PC-3 (cell line): ENCODE measurements at regions not wholly inside any gene's neighbourhood (a gene's known extent, or its start where the extent isn't known, plus 50 kb on each side); places are given as distances from the start of the nearest gene placed in this dataset.
A peak's percentile ranks its signal among the peaks of the same experiment; 100 is the strongest.
"Not testable (repeated sequence)": the region's sequence is repeated elsewhere in the genome, so short reads cannot be mapped to it uniquely, and the experiment has no call there.

Experiments
- ATAC-seq: fragments of 200-7000 bp; cut with Tn5 transposase; 2 replicates; pipeline ENCODE4 v1.9.1; 2020; ENCODE audit warnings: mild to moderate bottlenecking, moderate library complexity
- BruUV-seq: library from RNA; stranded (reverse); fragments of 400-500 nt; replicated peaks from 2 replicates; lab custom pipeline; 2021; lab: Mats Ljungman, UMichigan
- CTCF ChIA-PET: fragments of 300-600 bp; sonication (Branson Sonifier 250); formaldehyde crosslinking; loops from one replicate; lab custom pipeline; 2022; ENCODE audit warnings: antibody characterized with exemption; lab: Charles Lee
- POLR2A ChIA-PET: fragments of 300-600 bp; sonication (Branson Sonifier 250); formaldehyde crosslinking; loops from one replicate; lab custom pipeline; 2022; ENCODE audit warnings: antibody characterized with exemption; ENCODE audit not compliant: unreplicated experiment; lab: Charles Lee
- DNase-seq: peaks from one replicate; pipeline ENCODE4 v3.0.0-alpha.2; 2015
- H2AFZ ChIP-seq: fragments of 300-600 bp; sonication (generic); 2 replicates; pipeline ENCODE4 v1.6.0; 2016; ENCODE audit warnings: antibody characterized with exemption, low read length
- H3F3A ChIP-seq: fragments of 300-600 bp; sonication (generic); one replicate; pipeline ENCODE4 v1.6.0; 2017; ENCODE audit warnings: antibody characterized with exemption, low read length, control low read depth, mild to moderate bottlenecking; ENCODE audit not compliant: unreplicated experiment
- H3K27ac ChIP-seq: fragments of 300-600 bp; sonication (generic); 2 replicates; pipeline ENCODE4 v1.5.1; 2016; ENCODE audit warnings: mild to moderate bottlenecking, low read length
- H3K27me3 ChIP-seq: fragments of 300-600 bp; sonication (generic); 2 replicates; pipeline ENCODE4 v1.6.1; 2016; ENCODE audit warnings: low read length, mixed read lengths
- H3K36me3 ChIP-seq: fragments of 300-600 bp; sonication (generic); 2 replicates; pipeline ENCODE4 v1.6.1; 2016; ENCODE audit warnings: low read depth, mixed run types, low read length, mixed read lengths
- H3K4me1 ChIP-seq: fragments of 300-600 bp; sonication (generic); 2 replicates; pipeline ENCODE4 v1.5.1; 2016; ENCODE audit warnings: low read length; ENCODE audit not compliant: insufficient read depth
- H3K4me2 ChIP-seq: fragments of 300-600 bp; sonication (generic); 2 replicates; pipeline ENCODE4 v1.6.0; 2016; ENCODE audit warnings: low read length
- H3K4me3 ChIP-seq: fragments of 300-600 bp; sonication (generic); 2 replicates; pipeline ENCODE4 v1.5.1; 2016; ENCODE audit warnings: mild to moderate bottlenecking, low read length, mixed read lengths
- H3K79me2 ChIP-seq: fragments of 300-600 bp; sonication (generic); 2 replicates; pipeline ENCODE4 v1.6.1; 2017; ENCODE audit warnings: low read length, mixed read lengths
- H3K9ac ChIP-seq: fragments of 300-600 bp; sonication (generic); 2 replicates; pipeline ENCODE4 v1.6.0; 2016; ENCODE audit warnings: mild to moderate bottlenecking, low read length
- H3K9me2 ChIP-seq: fragments of 300-600 bp; sonication (generic); replicated peaks from 2 replicates; pipeline ENCODE4 v1.6.1; 2016; ENCODE audit warnings: mixed run types, low read length, mixed read lengths
- H3K9me3 ChIP-seq: fragments of 300-600 bp; sonication (generic); 2 replicates; pipeline ENCODE4 v1.6.1; 2016; ENCODE audit warnings: low read length, mixed read lengths
- H4K20me1 ChIP-seq: fragments of 300-600 bp; sonication (generic); 2 replicates; pipeline ENCODE4 v1.6.1; 2016; ENCODE audit warnings: low read length, mixed read lengths
- EZH2 ChIP-seq: fragments of 300-600 bp; sonication (generic); IDR thresholded peaks from one replicate; pipeline ENCODE4 v1.6.1; 2017; ENCODE audit warnings: antibody characterized with exemption, mild to moderate bottlenecking, low read length; ENCODE audit not compliant: unreplicated experiment
- EZH2phosphoT487 ChIP-seq: fragments of 300-600 bp; sonication (generic); IDR thresholded peaks from 2 replicates; pipeline ENCODE4 v1.6.1; 2018; ENCODE audit warnings: mild to moderate bottlenecking, antibody characterized with exemption, low read length, borderline replicate concordance
- intact Hi-C: fragments of 100-400 bp; cut with micrococcal nuclease; formaldehyde crosslinking; loops from 2 replicates; pipeline ENCODE4 v1.9.0; 2023
- TF ChIP-seq, protein P1 (sequence below): fragments of 300-600 bp; sonication (generic); conservative IDR thresholded peaks from 2 replicates; pipeline ENCODE4 v1.5.1; 2017; ENCODE audit warnings: antibody characterized with exemption, low read depth, mild to moderate bottlenecking, low read length

DNA sequence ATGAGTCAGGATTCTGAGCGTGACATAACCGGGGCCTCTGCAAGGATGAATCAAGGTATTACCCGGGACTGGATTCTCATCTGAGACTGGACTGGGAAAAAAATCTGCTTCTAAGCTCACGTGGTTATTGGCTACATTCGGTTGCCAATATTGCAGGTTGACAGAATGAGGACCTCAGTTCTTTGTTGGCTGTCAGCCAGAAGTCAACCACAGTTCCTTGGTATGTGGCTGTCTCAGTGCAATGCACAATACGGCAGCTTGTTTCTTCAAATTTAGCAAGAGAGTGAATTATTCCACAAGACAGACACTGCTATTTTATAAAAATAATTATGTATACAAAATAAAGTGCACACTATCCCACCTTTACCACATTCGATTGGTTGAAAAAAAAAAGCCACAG, 424.2 kb downstream of the KLHL4 start:
- H3K27ac ChIP-seq = no peak overlapping the region
- ATAC-seq (peak; percentile 54), DNase-seq (peak; percentile 42)
- no peaks in the 10 kb centered on the region for H3F3A ChIP-seq
- H3K36me3 ChIP-seq = no peaks in the 10 kb centered on the region
- H3K9ac ChIP-seq = no peak overlapping the region
- H2AFZ ChIP-seq = no peak overlapping the region
- POLR2A ChIA-PET = no interaction called here
- no peak overlapping the region for H3K4me2 ChIP-seq
- H3K4me3 ChIP-seq = no peak overlapping the region
- no peaks in the 10 kb centered on the region for H3K9me2 ChIP-seq
- no peaks in the 10 kb centered on the region for H4K20me1 ChIP-seq
- no TSS peak for BruUV-seq
- CTCF ChIA-PET = no interaction called here
- H3K79me2 ChIP-seq = no peaks in the 10 kb centered on the region
- no peaks in the 10 kb centered on the region for H3K4me1 ChIP-seq
- intact Hi-C loops = no loop called here
- no peak for TF ChIP-seq EZH2
- TF ChIP-seq, protein P1, sequence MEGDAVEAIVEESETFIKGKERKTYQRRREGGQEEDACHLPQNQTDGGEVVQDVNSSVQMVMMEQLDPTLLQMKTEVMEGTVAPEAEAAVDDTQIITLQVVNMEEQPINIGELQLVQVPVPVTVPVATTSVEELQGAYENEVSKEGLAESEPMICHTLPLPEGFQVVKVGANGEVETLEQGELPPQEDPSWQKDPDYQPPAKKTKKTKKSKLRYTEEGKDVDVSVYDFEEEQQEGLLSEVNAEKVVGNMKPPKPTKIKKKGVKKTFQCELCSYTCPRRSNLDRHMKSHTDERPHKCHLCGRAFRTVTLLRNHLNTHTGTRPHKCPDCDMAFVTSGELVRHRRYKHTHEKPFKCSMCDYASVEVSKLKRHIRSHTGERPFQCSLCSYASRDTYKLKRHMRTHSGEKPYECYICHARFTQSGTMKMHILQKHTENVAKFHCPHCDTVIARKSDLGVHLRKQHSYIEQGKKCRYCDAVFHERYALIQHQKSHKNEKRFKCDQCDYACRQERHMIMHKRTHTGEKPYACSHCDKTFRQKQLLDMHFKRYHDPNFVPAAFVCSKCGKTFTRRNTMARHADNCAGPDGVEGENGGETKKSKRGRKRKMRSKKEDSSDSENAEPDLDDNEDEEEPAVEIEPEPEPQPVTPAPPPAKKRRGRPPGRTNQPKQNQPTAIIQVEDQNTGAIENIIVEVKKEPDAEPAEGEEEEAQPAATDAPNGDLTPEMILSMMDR = no peak
- TF ChIP-seq EZH2phosphoT487 = no peak
- no peaks in the 10 kb centered on the region for H3K9me3 ChIP-seq
- no peaks in the 10 kb centered on the region for H3K27me3 ChIP-seq

DNA sequence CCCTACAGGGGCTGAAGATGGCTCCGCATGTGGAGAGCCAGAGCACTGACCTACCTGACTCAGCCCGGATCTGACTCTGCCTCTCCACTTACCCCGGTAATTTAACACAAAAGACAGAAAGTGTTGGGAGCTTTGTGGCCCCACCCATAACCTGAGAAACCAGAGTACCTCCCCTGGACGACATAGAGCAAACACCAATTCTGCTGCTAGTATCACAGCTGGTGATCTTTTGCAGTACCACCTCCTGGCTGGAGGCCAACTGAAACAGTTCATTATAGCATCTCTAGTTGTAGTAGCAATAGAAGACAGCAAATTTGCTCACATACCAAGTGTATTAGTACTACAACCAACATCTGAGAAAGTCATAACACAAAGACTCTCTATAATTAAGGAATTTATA, 443.9 kb downstream of the KLHL4 start:
- no peaks in the 10 kb centered on the region for H3K9me2 ChIP-seq
- no TSS peak for BruUV-seq
- TF ChIP-seq EZH2 (no peak), EZH2phosphoT487 (no peak)
- TF ChIP-seq, protein P1 = no peak
- no peaks in the 10 kb centered on the region for H3K79me2 ChIP-seq
- H3K4me3 ChIP-seq = no peak overlapping the region
- no peaks in the 10 kb centered on the region for H3K9me3 ChIP-seq
- H4K20me1 ChIP-seq = no peaks in the 10 kb centered on the region
- no peaks in the 10 kb centered on the region for H3K36me3 ChIP-seq
- ChIA-PET POLR2A (no interaction called here), CTCF (no interaction called here)
- ATAC-seq = no peak
- no peaks in the 10 kb centered on the region for H3F3A ChIP-seq
- no peak overlapping the region for H3K9ac ChIP-seq
- intact Hi-C loops = no loop called here
- peak; percentile 7 for DNase-seq
- no peak overlapping the region for H3K4me2 ChIP-seq
- H3K27me3 ChIP-seq = no peaks in the 10 kb centered on the region
- no peak overlapping the region for H3K27ac ChIP-seq
- H3K4me1 ChIP-seq = no peaks in the 10 kb centered on the region
- no peak overlapping the region for H2AFZ ChIP-seq

DNA sequence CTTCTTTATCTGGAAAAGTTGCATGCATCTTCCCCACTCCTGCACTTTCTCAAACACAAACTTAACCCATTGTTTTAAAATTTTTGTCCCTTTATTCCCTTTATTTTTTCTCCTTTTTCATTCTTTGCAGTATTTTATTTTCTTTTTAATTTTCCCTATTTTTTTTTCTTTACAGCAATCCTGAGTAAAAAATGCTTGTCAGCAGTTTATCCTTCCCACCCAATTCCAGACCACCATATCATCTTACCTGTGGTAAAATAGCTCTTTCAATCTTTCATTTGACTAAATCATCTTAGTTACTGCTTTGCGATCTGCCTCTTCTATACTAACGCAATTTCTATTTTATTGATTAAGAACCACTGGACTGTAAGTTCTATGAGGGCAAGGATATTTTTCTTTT, 450.5 kb downstream of the KLHL4 start:
- DNase-seq = no peak
- Histone ChIP-seq H3K9ac (no peak overlapping the region), H3K4me3 (no peak overlapping the region), H3K9me3 (no peaks in the 10 kb centered on the region), H3K4me2 (no peak overlapping the region), H3K36me3 (no peaks in the 10 kb centered on the region), H3K9me2 (no peaks in the 10 kb centered on the region), H3K79me2 (no peaks in the 10 kb centered on the region), H3F3A (no peaks in the 10 kb centered on the region), H3K27me3 (no peaks in the 10 kb centered on the region), H3K4me1 (no peaks in the 10 kb centered on the region), H3K27ac (no peak overlapping the region), H2AFZ (no peak overlapping the region), H4K20me1 (no peaks in the 10 kb centered on the region)
- CTCF ChIA-PET = no interaction called here
- POLR2A ChIA-PET = no interaction called here
- no TSS peak for BruUV-seq
- intact Hi-C loops = no loop called here
- no peak for ATAC-seq
- TF ChIP-seq EZH2 (no peak), EZH2phosphoT487 (no peak)
- TF ChIP-seq, protein P1 = no peak

DNA sequence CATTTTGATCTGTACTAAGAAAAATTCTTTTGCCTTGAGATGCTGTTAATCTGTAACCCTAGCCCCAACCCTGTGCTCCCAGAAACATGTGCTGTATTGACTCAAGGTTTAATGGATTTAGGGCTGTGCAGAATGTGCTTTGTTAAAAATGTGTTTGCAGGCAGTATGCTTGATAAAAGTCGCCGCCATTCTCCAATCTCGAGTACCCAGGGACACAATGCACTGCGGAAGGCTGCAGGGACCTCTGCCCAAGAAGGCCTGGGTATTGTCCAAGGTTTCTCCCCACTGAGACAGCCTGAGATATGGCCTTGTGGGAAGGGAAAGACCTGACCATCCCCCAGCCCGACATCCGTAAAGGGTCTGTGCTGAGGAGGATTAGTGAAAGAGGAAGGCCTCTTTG, 454.5 kb downstream of the KLHL4 start:
- H3K4me2 ChIP-seq, DNase-seq, H3K9me2 ChIP-seq, H4K20me1 ChIP-seq, H3K27ac ChIP-seq, H2AFZ ChIP-seq, CTCF ChIA-PET, H3K4me3 ChIP-seq, H3K27me3 ChIP-seq, H3K9ac ChIP-seq, H3F3A ChIP-seq, ATAC-seq, BruUV-seq, H3K9me3 ChIP-seq, H3K36me3 ChIP-seq, POLR2A ChIA-PET, H3K79me2 ChIP-seq, H3K4me1 ChIP-seq: not testable (repeated sequence)
- intact Hi-C loops = loop anchor here (5.0 kb wide), 1 partner anchor 400 kb away; no protein-coding TSS in a partner anchor
